Keratinocyte (primary cell): ENCODE measurements at regions not wholly inside any gene's neighbourhood (a gene's known extent, or its start where the extent isn't known, plus 50 kb on each side); places are given as distances from the start of the nearest gene placed in this dataset.

ENCODE experiments used
- CTCF ChIP-seq, 3 experiments: IDR thresholded peaks in 1 of 3; conservative IDR thresholded peaks in 1 of 3; optimal IDR thresholded peaks in 1 of 3; 2 replicates in 2 of 3; 3 replicates in 1 of 3; pipeline versions ENCODE3 to v1.5.1; 2011; ENCODE audit warnings: low read length in 3 of 3, mild to moderate bottlenecking in 3 of 3, moderate library complexity in 2 of 3, control low read depth in 1 of 3, inconsistent platforms in 1 of 3; ENCODE audit not compliant: insufficient read depth in 2 of 3; ENCODE audit errors: extremely low read depth in 1 of 3
- EZH2 ChIP-seq: IDR thresholded peaks from one replicate; pipeline ENCODE4 v1.6.1; 2012; ENCODE audit warnings: inconsistent platforms, mild to moderate bottlenecking, low read length, moderate library complexity

GRCh38 chr13:37488726-37489125, 109.8 kb downstream of the POSTN start:
- no peak for TF ChIP-seq EZH2
- TF ChIP-seq CTCF (optimal IDR thresholded peaks at IDR 0.05 in 1 of 3, IDR thresholded peaks at IDR 0.05 in 1 of 3, conservative IDR thresholded peaks at IDR 0.05 in 1 of 3; ENCODE audit: extremely low read depth in 1 of 3, insufficient read depth in 2 of 3, low read length in 3 of 3), result no peak
